ENCODE measurements at regions not wholly inside any gene's neighbourhood (a gene's known extent, or its start where the extent isn't known, plus 50 kb on each side); places are given as distances from the start of the nearest gene placed in this dataset.
A peak's percentile ranks its signal among the peaks of the same experiment; 100 is the strongest.

DNA sequence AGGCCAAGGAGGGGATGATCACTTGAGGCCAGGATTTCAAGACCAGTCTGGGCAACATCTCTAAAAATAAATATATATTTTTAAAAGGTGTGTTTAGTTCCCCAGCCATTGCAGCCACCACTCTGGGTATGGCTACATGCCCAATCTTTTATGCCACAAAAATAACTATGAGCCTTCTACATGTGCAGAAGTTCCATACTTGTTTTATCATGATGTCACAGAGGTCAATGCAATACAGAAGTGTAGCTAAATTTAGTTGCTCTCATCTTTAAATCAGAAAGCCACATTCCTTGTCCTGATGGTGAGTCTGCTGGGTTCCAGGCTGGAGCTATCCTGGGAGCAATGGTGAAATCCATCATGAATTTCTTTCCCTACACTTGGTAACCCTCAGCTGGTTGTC, 436.3 kb downstream of the DYNC2H1 start:
- Histone ChIP-seq H3K4me1 (ENCODE audit: control insufficient read depth, insufficient read depth, low read length) (peaks cover 9% of the 10 kb centered on the region), H3K4me3 (ENCODE audit: low read length) (no peak overlapping the region), H3K9ac (ENCODE audit: low read length) (no peak overlapping the region), H3K9me3 (ENCODE audit: control insufficient read depth, low read length) (no peaks in the 10 kb centered on the region), H3K27me3 (replicated peaks; ENCODE audit: control insufficient read depth, insufficient read depth, low read length) (no peaks in the 10 kb centered on the region), H3K36me3 (ENCODE audit: control insufficient read depth, insufficient read depth, low read length, severe bottlenecking) (no peaks in the 10 kb centered on the region)
- DNase-seq (ENCODE audit: low read depth) = no peak

GRCh38 chr11:103546236-103546635, 437.0 kb downstream of the DYNC2H1 start:
- Histone ChIP-seq H3K9ac (ENCODE audit: low read length) (no peak overlapping the region), H3K9me3 (ENCODE audit: control insufficient read depth, low read length) (no peaks in the 10 kb centered on the region), H3K36me3 (ENCODE audit: control insufficient read depth, insufficient read depth, low read length, severe bottlenecking) (no peaks in the 10 kb centered on the region), H3K4me1 (ENCODE audit: control insufficient read depth, insufficient read depth, low read length) (peaks cover 2% of the 10 kb centered on the region), H3K27me3 (replicated peaks; ENCODE audit: control insufficient read depth, insufficient read depth, low read length) (no peaks in the 10 kb centered on the region), H3K4me3 (ENCODE audit: low read length) (no peak overlapping the region)
- no peak for DNase-seq (ENCODE audit: low read depth)

GRCh38 chr11:103547024-103547423, 437.8 kb downstream of the DYNC2H1 start:
- no peak overlapping the region for H3K9ac ChIP-seq (ENCODE audit: low read length)
- no peaks in the 10 kb centered on the region for H3K36me3 ChIP-seq (ENCODE audit: control insufficient read depth, insufficient read depth, low read length, severe bottlenecking)
- H3K27me3 ChIP-seq (replicated peaks; ENCODE audit: control insufficient read depth, insufficient read depth, low read length) = no peaks in the 10 kb centered on the region
- no peaks in the 10 kb centered on the region for H3K9me3 ChIP-seq (ENCODE audit: control insufficient read depth, low read length)
- DNase-seq (ENCODE audit: low read depth) = no peak
- H3K4me3 ChIP-seq (ENCODE audit: low read length) = no peak overlapping the region
- H3K4me1 ChIP-seq (ENCODE audit: control insufficient read depth, insufficient read depth, low read length) = no peaks in the 10 kb centered on the region

DNA sequence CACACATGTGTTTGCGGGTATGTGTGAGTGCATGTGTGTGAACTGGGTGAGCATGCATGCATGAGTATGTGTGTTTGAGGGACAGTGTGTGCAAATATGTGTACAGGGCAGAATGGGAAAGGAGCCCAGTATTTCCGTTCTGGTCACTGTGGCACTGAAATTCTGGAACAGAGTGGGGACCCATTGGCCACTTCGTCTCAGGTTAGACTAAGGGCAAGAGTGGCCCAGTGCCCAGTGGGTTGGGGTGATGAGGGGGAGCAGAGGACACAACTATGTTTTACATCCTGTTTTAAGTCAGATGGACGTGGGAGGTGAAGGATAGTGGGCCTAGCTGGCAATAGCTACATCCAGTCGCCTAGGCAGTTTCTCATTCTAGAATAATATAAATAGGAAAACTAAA, 438.5 kb downstream of the DYNC2H1 start:
- Histone ChIP-seq H3K9me3 (ENCODE audit: control insufficient read depth, low read length) (no peaks in the 10 kb centered on the region), H3K9ac (ENCODE audit: low read length) (no peak overlapping the region), H3K36me3 (ENCODE audit: control insufficient read depth, insufficient read depth, low read length, severe bottlenecking) (no peaks in the 10 kb centered on the region), H3K27me3 (replicated peaks; ENCODE audit: control insufficient read depth, insufficient read depth, low read length) (no peaks in the 10 kb centered on the region), H3K4me3 (ENCODE audit: low read length) (no peak overlapping the region), H3K4me1 (ENCODE audit: control insufficient read depth, insufficient read depth, low read length) (no peaks in the 10 kb centered on the region)
- no peak for DNase-seq (ENCODE audit: low read depth)

DNA sequence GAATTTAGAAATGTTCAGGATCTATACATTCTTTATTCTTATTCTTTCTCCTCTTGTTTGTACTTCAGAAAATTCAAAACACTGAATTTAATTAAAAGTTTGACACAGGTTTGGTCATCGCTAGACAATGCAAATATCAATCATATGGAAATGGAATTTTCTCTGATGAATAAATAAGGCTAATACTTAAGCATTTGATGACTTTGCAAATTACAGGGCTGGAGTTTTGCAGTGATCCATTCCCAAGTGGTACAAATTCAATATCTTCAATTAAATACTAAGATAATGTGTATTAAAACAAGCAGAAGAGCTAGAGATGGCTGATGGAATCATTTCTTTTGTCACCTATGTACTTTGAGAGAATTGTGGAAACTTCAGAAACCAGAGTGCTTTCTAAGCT, 439.6 kb downstream of the DYNC2H1 start:
- H3K4me1 ChIP-seq (ENCODE audit: control insufficient read depth, insufficient read depth, low read length) = no peaks in the 10 kb centered on the region

DNA sequence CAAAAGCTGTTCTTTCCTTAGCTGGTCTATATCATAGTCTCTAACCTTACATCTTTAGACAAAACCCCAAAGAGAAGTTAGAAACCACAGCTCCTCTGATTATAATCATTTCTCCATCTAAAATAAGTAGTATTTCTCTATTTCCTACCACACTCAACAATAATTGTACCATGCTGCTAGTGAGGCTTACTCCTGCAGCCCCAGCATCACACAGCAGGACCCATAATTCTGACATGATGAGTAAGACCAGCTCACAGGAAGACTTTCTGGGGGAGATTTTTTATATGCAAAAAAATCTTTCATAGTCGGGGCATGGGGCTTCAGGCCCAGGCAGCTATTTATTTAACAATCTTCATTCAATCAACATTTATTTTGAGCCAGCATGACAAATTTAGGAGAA, 441.6 kb downstream of the DYNC2H1 start:
- no peaks in the 10 kb centered on the region for H3K9me3 ChIP-seq (ENCODE audit: control insufficient read depth, low read length)
- no peaks in the 10 kb centered on the region for H3K27me3 ChIP-seq (replicated peaks; ENCODE audit: control insufficient read depth, insufficient read depth, low read length)
- no peaks in the 10 kb centered on the region for H3K4me1 ChIP-seq (ENCODE audit: control insufficient read depth, insufficient read depth, low read length)
- H3K4me3 ChIP-seq (ENCODE audit: low read length) = no peak overlapping the region
- no peak for DNase-seq (ENCODE audit: low read depth)
- no peaks in the 10 kb centered on the region for H3K36me3 ChIP-seq (ENCODE audit: control insufficient read depth, insufficient read depth, low read length, severe bottlenecking)
- H3K9ac ChIP-seq (ENCODE audit: low read length) = no peak overlapping the region

More for the DNA sequence above, 439.6 kb downstream of the DYNC2H1 start:
- H3K36me3 ChIP-seq (ENCODE audit: control insufficient read depth, insufficient read depth, low read length, severe bottlenecking) = no peaks in the 10 kb centered on the region
- H3K27me3 ChIP-seq (replicated peaks; ENCODE audit: control insufficient read depth, insufficient read depth, low read length) = no peaks in the 10 kb centered on the region
- no peak for DNase-seq (ENCODE audit: low read depth)
- H3K9me3 ChIP-seq (ENCODE audit: control insufficient read depth, low read length) = no peaks in the 10 kb centered on the region
- no peak overlapping the region for H3K9ac ChIP-seq (ENCODE audit: low read length)
- no peak overlapping the region for H3K4me3 ChIP-seq (ENCODE audit: low read length)

- no peak overlapping the region for H3K9ac ChIP-seq (ENCODE audit: low read length)
- H3K36me3 ChIP-seq (ENCODE audit: control insufficient read depth, insufficient read depth, low read length, severe bottlenecking) = no peaks in the 10 kb centered on the region
- H3K27me3 ChIP-seq (replicated peaks; ENCODE audit: control insufficient read depth, insufficient read depth, low read length) = no peaks in the 10 kb centered on the region
- H3K9me3 ChIP-seq (ENCODE audit: control insufficient read depth, low read length) = no peaks in the 10 kb centered on the region
- H3K4me1 ChIP-seq (ENCODE audit: control insufficient read depth, insufficient read depth, low read length) = no peaks in the 10 kb centered on the region
- no peak for DNase-seq (ENCODE audit: low read depth)
- H3K4me3 ChIP-seq (ENCODE audit: low read length) = no peak overlapping the region
Measured at GRCh38 chr11:103552086-103552485, 442.9 kb downstream of the DYNC2H1 start.

DNA sequence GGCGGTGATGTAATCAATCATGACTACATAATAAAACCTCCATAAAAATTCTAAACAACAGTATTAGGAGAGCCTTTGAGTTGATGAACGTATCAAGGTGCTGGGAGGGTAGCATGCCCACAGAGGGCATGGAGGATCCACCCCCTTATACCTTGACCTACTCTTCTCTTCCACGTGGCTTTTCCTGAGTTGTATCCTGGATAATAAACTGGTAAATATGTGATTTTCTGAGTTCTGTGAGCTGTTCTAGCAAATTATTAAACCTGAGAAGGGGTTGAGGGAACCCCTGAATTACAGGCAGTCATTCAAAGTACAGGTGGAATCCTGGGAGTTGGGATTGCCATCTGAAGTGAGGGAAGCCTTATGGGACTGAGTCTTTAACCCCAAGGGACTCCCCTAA, 446.9 kb downstream of the DYNC2H1 start:
- no peaks in the 10 kb centered on the region for H3K36me3 ChIP-seq (ENCODE audit: control insufficient read depth, insufficient read depth, low read length, severe bottlenecking)

GRCh38 chr11:103566116-103566515, 456.9 kb downstream of the DYNC2H1 start:
- Histone ChIP-seq H3K4me3 (ENCODE audit: low read length) (no peak overlapping the region), H3K27me3 (replicated peaks; ENCODE audit: control insufficient read depth, insufficient read depth, low read length) (no peaks in the 10 kb centered on the region), H3K9me3 (ENCODE audit: control insufficient read depth, low read length) (peaks cover 4% of the 10 kb centered on the region), H3K36me3 (ENCODE audit: control insufficient read depth, insufficient read depth, low read length, severe bottlenecking) (peaks cover 3% of the 10 kb centered on the region), H3K9ac (ENCODE audit: low read length) (no peak overlapping the region), H3K4me1 (ENCODE audit: control insufficient read depth, insufficient read depth, low read length) (no peaks in the 10 kb centered on the region)
- no peak for DNase-seq (ENCODE audit: low read depth)

More for the DNA sequence above, 446.9 kb downstream of the DYNC2H1 start:
- no peaks in the 10 kb centered on the region for H3K9me3 ChIP-seq (ENCODE audit: control insufficient read depth, low read length)
- DNase-seq (ENCODE audit: low read depth) = no peak
- no peaks in the 10 kb centered on the region for H3K27me3 ChIP-seq (replicated peaks; ENCODE audit: control insufficient read depth, insufficient read depth, low read length)
- H3K4me1 ChIP-seq (ENCODE audit: control insufficient read depth, insufficient read depth, low read length) = no peaks in the 10 kb centered on the region
- no peak overlapping the region for H3K9ac ChIP-seq (ENCODE audit: low read length)
- no peak overlapping the region for H3K4me3 ChIP-seq (ENCODE audit: low read length)

- DNase-seq (ENCODE audit: low read depth) = no peak
- H3K9me3 ChIP-seq (ENCODE audit: control insufficient read depth, low read length) = no peaks in the 10 kb centered on the region
- H3K9ac ChIP-seq (ENCODE audit: low read length) = no peak overlapping the region
- no peaks in the 10 kb centered on the region for H3K27me3 ChIP-seq (replicated peaks; ENCODE audit: control insufficient read depth, insufficient read depth, low read length)
- no peaks in the 10 kb centered on the region for H3K36me3 ChIP-seq (ENCODE audit: control insufficient read depth, insufficient read depth, low read length, severe bottlenecking)
- H3K4me1 ChIP-seq (ENCODE audit: control insufficient read depth, insufficient read depth, low read length) = peaks cover 3% of the 10 kb centered on the region
- H3K4me3 ChIP-seq (ENCODE audit: low read length) = no peak overlapping the region
Measured at GRCh38 chr11:103581760-103582159, 454.7 kb upstream of the DDI1 start.

DNA sequence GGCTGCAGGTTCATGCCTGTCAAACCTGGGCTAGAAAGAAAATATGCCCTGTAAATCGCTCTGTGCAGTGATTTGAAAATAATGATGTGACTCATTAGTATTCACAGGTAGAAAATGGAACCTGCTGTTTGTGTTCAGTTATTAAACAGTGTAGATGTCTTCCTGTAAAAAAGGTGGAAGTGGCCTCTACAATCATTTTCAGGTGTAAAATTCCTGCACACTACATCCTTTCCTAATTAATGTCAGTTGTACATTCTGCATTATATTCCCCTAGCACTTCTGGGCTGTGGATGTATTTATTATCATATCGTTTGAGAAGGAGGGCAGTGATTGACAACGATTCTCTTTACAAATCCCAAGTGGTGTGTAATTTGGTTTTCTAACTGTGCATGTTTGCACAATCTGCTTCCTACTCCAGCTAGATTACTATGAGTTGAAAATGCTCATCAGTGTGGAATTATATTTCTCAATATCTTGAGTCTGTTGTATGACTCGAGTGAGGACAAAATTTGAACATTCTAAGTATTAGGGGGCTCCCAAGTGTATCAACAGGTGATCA, 454.0 kb upstream of the DDI1 start:
- Histone ChIP-seq H3K4me3 (ENCODE audit: low read length) (no peak overlapping the region), H3K9ac (ENCODE audit: low read length) (no peak overlapping the region), H3K4me1 (ENCODE audit: control insufficient read depth, insufficient read depth, low read length) (peaks cover 3% of the 10 kb centered on the region), H3K9me3 (ENCODE audit: control insufficient read depth, low read length) (no peaks in the 10 kb centered on the region), H3K27me3 (replicated peaks; ENCODE audit: control insufficient read depth, insufficient read depth, low read length) (no peaks in the 10 kb centered on the region), H3K36me3 (ENCODE audit: control insufficient read depth, insufficient read depth, low read length, severe bottlenecking) (no peaks in the 10 kb centered on the region)
- peak; percentile 25 for DNase-seq (ENCODE audit: low read depth)

DNA sequence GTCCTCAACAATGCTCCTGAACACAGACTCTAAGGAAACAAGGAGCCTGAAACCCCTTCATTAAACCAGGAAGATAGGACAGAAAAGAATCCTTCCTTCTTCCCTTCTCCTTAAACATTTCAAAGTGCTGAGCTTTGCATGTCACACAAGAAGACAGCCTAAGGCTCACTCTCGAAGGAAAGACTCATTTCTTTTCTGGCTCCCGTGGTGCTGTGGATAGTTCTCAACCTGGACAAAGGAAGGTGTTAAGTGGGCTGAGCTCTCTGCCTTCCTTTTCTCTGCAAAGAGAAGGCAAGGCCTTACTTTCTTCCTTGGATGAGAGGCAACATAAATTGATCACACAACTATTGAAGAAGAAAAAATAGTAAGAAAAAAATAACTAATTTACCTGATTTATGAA, 452.4 kb upstream of the DDI1 start:
- Histone ChIP-seq H3K27me3 (replicated peaks; ENCODE audit: control insufficient read depth, insufficient read depth, low read length) (no peaks in the 10 kb centered on the region), H3K9me3 (ENCODE audit: control insufficient read depth, low read length) (no peaks in the 10 kb centered on the region), H3K36me3 (ENCODE audit: control insufficient read depth, insufficient read depth, low read length, severe bottlenecking) (peaks cover 3% of the 10 kb centered on the region), H3K4me3 (ENCODE audit: low read length) (no peak overlapping the region), H3K4me1 (ENCODE audit: control insufficient read depth, insufficient read depth, low read length) (peaks cover 3% of the 10 kb centered on the region), H3K9ac (ENCODE audit: low read length) (no peak overlapping the region)
- DNase-seq (ENCODE audit: low read depth) = no peak

All from adipocyte (in vitro differentiated cells).